ENCODE measurements at regions not wholly inside any gene's neighbourhood (a gene's known extent, or its start where the extent isn't known, plus 50 kb on each side); places are given as distances from the start of the nearest gene placed in this dataset.

DNA sequence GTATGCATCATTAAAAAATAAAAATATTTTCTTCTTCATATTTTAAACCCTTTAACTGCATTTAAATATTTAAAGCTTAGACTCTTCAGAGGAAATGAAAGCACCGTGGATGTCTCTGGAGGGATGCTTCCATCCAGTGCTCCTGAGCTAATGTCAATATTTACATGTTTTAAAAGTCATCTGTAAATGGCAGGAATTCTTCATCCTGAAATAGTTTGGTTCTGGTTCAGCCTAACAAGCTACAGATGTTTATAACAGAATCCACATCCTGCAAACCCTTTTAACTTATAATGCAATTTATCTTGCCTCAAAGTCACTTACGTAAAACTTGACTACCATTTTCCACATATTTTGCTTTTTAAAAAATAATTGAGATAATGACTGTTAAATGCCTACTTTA lies 1207.3 kb downstream of the SLC16A7 start:
- H3K4me2 ChIP-seq: peak overlapping the region; percentile 5
- no peaks in the 10 kb centered on the region for H3K4me1 ChIP-seq (ENCODE audit: insufficient read depth)
- WGBS (ENCODE audit: low lambda C conversion rate, missing lambda C conversion rate): 15% methylated on average over 2 of the region's 2 CpGs
- no peaks in the 10 kb centered on the region for H3K27me3 ChIP-seq
- no peak overlapping the region for H3K4me3 ChIP-seq
- no peak overlapping the region for H2AFZ ChIP-seq
- no peak for DNase-seq (ENCODE audit: low spot score)
- no peaks in the 10 kb centered on the region for H3K9me3 ChIP-seq (ENCODE audit: low read depth)
- TF ChIP-seq, protein P1, sequence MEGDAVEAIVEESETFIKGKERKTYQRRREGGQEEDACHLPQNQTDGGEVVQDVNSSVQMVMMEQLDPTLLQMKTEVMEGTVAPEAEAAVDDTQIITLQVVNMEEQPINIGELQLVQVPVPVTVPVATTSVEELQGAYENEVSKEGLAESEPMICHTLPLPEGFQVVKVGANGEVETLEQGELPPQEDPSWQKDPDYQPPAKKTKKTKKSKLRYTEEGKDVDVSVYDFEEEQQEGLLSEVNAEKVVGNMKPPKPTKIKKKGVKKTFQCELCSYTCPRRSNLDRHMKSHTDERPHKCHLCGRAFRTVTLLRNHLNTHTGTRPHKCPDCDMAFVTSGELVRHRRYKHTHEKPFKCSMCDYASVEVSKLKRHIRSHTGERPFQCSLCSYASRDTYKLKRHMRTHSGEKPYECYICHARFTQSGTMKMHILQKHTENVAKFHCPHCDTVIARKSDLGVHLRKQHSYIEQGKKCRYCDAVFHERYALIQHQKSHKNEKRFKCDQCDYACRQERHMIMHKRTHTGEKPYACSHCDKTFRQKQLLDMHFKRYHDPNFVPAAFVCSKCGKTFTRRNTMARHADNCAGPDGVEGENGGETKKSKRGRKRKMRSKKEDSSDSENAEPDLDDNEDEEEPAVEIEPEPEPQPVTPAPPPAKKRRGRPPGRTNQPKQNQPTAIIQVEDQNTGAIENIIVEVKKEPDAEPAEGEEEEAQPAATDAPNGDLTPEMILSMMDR (IDR thresholded peaks at IDR 0.05; ENCODE audit: poor library complexity): no peak
- no peak for TF ChIP-seq EZH2 (IDR thresholded peaks at IDR 0.05; ENCODE audit: borderline replicate concordance)
- H3K36me3 ChIP-seq (replicated peaks; ENCODE audit: insufficient read depth, low read depth): no peaks in the 10 kb centered on the region
- H3K27ac ChIP-seq: no peak overlapping the region
- no peaks in the 10 kb centered on the region for H4K20me1 ChIP-seq (ENCODE audit: insufficient read depth, poor library complexity, severe bottlenecking)
- no peaks in the 10 kb centered on the region for H3K9me2 ChIP-seq (replicated peaks; ENCODE audit: insufficient read depth)
- H3K79me2 ChIP-seq: no peaks in the 10 kb centered on the region

GRCh38 chr12:60805364-60805763 lies 1209.5 kb downstream of the SLC16A7 start:
- Histone ChIP-seq H3K4me1 (ENCODE audit: insufficient read depth) (no peaks in the 10 kb centered on the region), H3K79me2 (no peaks in the 10 kb centered on the region), H3K9me3 (ENCODE audit: low read depth) (no peaks in the 10 kb centered on the region), H2AFZ (no peak overlapping the region), H4K20me1 (ENCODE audit: insufficient read depth, poor library complexity, severe bottlenecking) (no peaks in the 10 kb centered on the region), H3K36me3 (replicated peaks; ENCODE audit: insufficient read depth, low read depth) (no peaks in the 10 kb centered on the region), H3K9me2 (replicated peaks; ENCODE audit: insufficient read depth) (no peaks in the 10 kb centered on the region), H3K27ac (no peak overlapping the region), H3K4me3 (no peak overlapping the region), H3K27me3 (no peaks in the 10 kb centered on the region), H3K4me2 (no peak overlapping the region)
- no peak for DNase-seq (ENCODE audit: low spot score)
- WGBS (ENCODE audit: low lambda C conversion rate, missing lambda C conversion rate): 68% methylated on average over 4 of the region's 4 CpGs
- TF ChIP-seq EZH2 (IDR thresholded peaks at IDR 0.05; ENCODE audit: borderline replicate concordance) (no peak), EZH2phosphoT487 (IDR thresholded peaks at IDR 0.05; ENCODE audit: low read depth, severe bottlenecking, unreplicated experiment) (no peak)
- TF ChIP-seq, protein P1 (IDR thresholded peaks at IDR 0.05; ENCODE audit: poor library complexity): no peak

GRCh38 chr12:60819794-60820193 lies 1224.0 kb downstream of the SLC16A7 start:
- no peaks in the 10 kb centered on the region for H3K79me2 ChIP-seq
- H3K4me1 ChIP-seq (ENCODE audit: insufficient read depth): no peaks in the 10 kb centered on the region
- WGBS (ENCODE audit: low lambda C conversion rate, missing lambda C conversion rate): 90% methylated on average over 1 of the region's 1 CpG
- H3K27ac ChIP-seq: no peak overlapping the region
- H4K20me1 ChIP-seq (ENCODE audit: insufficient read depth, poor library complexity, severe bottlenecking): no peaks in the 10 kb centered on the region
- no peaks in the 10 kb centered on the region for H3K36me3 ChIP-seq (replicated peaks; ENCODE audit: insufficient read depth, low read depth)
- H2AFZ ChIP-seq: no peak overlapping the region
- DNase-seq (ENCODE audit: low spot score): no peak
- no peaks in the 10 kb centered on the region for H3K9me2 ChIP-seq (replicated peaks; ENCODE audit: insufficient read depth)
- no peaks in the 10 kb centered on the region for H3K27me3 ChIP-seq
- H3K4me2 ChIP-seq: no peak overlapping the region
- TF ChIP-seq, protein P1 (IDR thresholded peaks at IDR 0.05; ENCODE audit: poor library complexity): no peak
- TF ChIP-seq EZH2 (IDR thresholded peaks at IDR 0.05; ENCODE audit: borderline replicate concordance) (no peak), EZH2phosphoT487 (IDR thresholded peaks at IDR 0.05; ENCODE audit: low read depth, severe bottlenecking, unreplicated experiment) (no peak)
- peaks cover 4% of the 10 kb centered on the region for H3K9me3 ChIP-seq (ENCODE audit: low read depth)
- H3K4me3 ChIP-seq: no peak overlapping the region

DNA sequence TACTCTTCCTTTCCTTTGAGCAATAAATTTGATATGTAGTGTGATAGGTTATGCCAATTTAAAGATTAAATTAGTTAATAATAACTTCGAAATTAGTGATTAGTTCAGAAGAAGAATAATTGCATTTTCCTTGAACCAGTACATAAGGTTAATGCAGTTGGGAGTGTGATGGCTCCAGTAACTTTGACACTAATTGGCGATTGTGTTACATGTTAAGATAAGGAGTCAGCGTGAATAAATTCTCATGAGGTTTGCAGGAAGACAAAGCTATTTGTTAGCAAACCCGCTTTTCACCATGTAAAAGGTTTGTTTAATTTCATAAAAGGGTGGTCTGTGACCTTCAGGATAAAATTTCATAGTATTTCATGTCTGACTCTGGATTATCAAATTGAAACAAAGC lies 1226.8 kb downstream of the SLC16A7 start:
- TF ChIP-seq, protein P1 (IDR thresholded peaks at IDR 0.05; ENCODE audit: poor library complexity): no peak
- TF ChIP-seq EZH2 (IDR thresholded peaks at IDR 0.05; ENCODE audit: borderline replicate concordance): no peak
- TF ChIP-seq EZH2phosphoT487 (IDR thresholded peaks at IDR 0.05; ENCODE audit: low read depth, severe bottlenecking, unreplicated experiment): no peak
- Histone ChIP-seq H3K27me3 (no peaks in the 10 kb centered on the region), H3K36me3 (replicated peaks; ENCODE audit: insufficient read depth, low read depth) (no peaks in the 10 kb centered on the region), H3K4me3 (no peak overlapping the region), H3K79me2 (no peaks in the 10 kb centered on the region), H3K27ac (no peak overlapping the region), H3K9me2 (replicated peaks; ENCODE audit: insufficient read depth) (no peaks in the 10 kb centered on the region), H3K4me1 (ENCODE audit: insufficient read depth) (no peaks in the 10 kb centered on the region), H4K20me1 (ENCODE audit: insufficient read depth, poor library complexity, severe bottlenecking) (no peaks in the 10 kb centered on the region), H2AFZ (no peak overlapping the region), H3K9me3 (ENCODE audit: low read depth) (peaks cover 4% of the 10 kb centered on the region), H3K4me2 (no peak overlapping the region)
- 69% methylated on average over 4 of the region's 4 CpGs for WGBS (ENCODE audit: low lambda C conversion rate, missing lambda C conversion rate)
- DNase-seq (ENCODE audit: low spot score): no peak

Measured in hepatocyte (in vitro differentiated cells).